GM19351 (cell line): ENCODE measurements at regions not wholly inside any gene's neighbourhood (a gene's known extent, or its start where the extent isn't known, plus 50 kb on each side); places are given as distances from the start of the nearest gene placed in this dataset.
"Not testable (repeated sequence)": the region's sequence is repeated elsewhere in the genome, so short reads cannot be mapped to it uniquely, and the experiment has no call there.

ENCODE experiments used
- ATAC-seq: cut with Tn5 transposase; IDR thresholded peaks from one replicate; pipeline ENCODE4 v1.9.1; 2021; ENCODE audit warnings: mild to moderate bottlenecking, moderate library complexity; ENCODE audit not compliant: unreplicated experiment

DNA sequence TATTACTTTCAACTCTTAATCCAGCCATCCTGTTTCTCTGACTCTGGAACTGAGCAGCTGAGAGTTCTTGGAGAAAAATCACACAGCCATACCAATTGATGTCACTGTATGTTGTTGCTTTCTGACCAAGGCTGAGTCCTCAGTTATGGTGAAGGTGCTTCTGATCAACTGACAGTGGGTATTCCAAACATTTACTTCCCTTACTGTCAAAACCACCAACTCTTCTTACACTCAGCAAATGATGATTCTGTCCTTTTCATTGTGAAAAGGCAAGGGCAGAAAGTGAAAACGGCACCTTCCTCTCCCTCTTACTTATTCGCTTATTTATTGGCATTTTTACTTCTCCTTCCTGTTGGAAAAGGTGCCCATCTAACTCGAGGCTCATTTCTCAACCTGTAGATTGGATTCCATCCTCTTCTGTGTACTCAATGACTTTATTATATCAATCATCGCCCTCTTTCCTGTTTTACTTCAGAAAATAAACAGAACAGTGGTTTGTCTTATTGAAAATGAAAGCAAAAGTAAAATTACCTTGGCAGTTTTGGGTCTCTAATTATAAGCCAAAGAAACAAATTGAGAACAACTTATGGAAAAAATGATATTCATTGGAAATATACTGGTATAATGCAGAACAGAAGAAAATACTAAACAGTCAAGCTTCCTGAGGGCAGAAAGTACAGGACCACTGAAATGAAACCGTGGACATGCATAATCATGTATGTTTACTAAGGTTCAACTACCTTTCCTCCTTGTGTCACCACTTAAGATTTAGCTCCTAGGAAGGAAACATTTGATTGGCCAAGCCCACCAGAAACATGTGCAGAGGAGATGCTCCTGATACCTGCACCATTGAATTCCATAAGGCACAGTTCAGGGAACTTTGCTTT lies 104.5 kb upstream of the CHD1 start:
- ATAC-seq = peak; percentile 17

DNA sequence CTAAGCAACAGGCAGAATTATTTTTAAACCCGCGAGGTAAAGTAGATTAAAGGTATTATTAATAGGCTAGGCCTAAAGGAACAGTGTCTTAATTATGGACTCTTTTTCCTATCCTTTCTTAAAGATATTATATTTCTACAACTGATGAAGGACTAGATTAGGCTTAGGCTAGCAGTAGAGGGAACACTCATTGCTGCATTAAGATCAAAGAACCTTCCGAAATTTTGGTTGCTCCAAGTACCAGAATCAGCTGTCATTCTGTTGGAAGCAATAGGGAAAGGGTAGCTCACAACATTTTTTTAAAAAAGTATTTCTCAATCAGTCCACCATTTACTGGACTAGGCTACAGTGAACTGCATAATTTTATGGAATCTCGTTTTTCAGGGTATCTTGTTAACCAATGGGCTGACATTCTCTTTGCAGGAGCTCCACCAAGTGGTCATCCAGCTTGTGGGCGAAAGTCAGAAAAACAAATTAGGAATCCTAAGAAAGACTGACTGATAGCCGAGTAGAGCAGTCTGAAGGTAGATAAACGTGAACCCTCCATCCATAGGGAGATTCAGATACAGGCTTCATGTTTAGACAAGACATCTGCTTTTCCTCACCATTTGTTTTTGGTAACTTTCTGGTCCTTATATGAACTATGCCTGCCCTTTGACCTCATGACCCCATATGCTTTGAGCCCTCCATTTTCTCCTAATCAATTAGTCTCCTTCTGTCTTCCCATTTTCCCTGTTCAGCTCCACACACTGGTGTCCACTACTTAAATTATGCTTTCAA lies 103.6 kb upstream of the CHD1 start:
- peak; percentile 34 for ATAC-seq

DNA sequence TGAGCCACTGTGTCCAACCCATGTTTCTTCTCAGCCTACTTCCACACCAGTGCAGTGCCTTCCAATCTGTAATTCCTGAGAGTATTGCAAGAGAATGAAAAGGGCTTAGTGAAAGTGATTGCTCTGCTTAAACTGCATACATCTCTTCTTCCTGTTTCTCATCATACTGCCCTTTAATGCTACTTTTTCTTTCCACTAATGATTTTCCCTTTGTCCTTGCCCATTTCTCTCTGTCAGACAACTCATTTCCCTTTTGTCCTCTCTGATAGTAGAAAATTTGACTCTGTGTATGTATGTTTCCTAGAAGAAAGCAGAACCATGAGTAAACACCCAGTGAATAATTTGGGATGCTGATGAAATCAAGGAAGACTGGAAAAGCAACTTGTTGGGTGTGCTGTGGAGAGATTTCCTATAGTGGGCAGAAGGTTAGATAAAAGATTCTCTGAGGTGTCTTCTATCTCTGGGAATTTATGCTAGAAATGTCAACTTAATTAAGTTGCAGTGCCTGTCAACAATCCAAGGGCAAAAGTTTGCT lies 102.2 kb upstream of the CHD1 start:
- no peak for ATAC-seq

DNA sequence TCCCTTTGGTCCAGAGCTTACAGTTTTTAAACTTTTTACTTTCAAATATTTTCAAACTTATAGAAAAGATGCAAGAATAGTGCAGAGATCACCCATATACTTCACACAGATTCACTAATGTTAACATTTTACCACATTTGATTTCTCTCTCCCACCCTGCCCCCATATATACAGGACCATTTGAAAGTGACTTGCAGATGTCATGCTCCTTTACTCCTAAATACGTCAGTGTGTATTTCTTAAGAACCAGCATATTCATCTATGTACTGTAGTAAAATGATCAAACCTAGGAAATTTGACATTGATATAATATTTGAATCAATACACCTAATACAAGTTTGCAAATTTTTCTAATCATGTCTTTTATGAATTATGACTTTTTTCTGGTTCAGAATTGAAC lies 100.4 kb upstream of the CHD1 start:
- ATAC-seq = no peak

DNA sequence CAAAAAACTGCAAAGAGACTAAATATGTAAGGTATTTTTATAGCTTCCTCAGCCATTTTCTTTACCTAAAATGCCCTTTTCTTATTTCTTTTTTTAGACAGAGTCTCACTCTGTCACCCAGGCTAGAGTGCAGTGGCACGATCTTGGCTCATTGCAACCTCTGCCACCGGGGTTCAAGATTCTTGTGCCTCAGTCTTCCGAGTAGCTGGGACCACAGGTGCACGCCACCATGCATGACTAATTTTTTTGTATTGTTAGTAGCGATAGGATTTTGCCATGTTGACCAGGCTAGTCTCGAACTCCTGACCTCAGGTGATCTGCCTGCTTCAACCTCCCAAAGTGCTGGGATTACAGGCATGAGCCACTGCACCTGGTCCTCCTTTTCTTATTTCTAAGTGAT lies 99.4 kb upstream of the CHD1 start:
- not testable (repeated sequence) for ATAC-seq

DNA sequence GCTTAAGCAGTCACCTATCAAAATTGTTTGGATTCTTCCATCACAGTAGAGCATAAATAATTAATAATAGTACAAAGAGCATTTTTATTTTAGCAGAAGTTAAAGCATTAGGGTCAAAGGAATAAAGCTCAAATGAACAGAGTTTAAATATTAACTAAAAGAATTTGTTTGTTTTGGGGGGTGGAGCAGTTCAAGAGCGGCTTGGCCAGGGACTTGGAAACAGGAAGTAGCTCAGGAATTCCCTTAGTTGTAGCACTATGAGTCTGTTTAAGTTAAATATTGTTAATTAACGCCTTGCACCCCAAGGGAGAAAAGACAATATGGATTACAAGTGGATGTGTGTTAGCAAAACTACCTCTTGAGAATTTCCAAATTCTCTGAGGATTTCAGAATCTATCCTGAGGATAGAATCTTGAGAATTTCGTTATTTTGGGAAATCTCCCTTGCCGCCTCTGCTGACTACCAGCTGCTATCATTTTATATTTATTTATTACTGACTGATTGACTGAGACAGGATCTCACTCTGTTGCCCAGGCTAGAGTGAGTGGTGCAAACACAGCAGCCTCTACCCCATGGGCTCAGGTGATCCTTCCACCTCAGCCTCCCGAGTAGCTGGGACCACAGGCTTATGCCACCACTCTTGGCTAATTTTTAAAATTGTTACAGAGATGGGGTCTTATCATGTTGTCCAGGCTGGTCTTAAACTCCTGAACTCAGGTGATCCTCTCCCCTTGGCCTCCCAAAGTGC lies 96.7 kb upstream of the CHD1 start:
- ATAC-seq = no peak

DNA sequence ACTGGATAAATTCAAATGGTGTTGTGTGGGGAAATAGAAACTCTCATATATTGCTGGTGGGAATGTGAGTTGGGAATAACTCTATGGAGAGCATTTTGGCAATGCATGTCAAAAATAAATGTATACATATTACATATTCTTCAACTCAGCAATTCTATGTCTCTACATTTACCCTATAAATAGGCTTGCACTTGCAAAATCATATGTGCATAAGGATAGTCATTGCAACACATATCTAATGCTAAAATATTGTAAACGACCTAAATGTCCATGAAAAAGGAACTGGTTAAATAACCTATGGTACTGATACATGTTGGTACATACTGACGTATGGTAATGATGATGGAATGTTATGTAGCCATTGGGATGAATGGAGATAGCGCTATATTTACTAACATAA lies 94.5 kb upstream of the CHD1 start:
- ATAC-seq = no peak

DNA sequence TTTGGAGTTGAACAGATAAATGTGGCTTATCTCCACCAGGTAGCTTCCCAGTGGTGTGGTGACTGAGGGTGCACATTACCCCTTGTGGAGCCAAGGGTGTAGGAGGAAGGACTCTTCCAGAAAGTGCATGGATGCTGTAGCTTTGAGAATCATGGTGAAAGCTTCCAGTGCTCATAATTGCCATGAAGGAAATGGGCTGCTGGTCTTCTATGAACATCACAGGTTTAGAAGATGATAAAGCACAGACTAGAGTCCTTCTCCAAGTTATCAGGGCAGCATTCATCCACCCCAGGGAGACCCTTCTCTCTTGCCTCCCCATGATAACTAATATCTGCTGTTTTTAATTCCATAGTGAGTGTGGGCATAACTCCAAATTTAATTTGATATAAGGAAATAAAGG lies 93.4 kb upstream of the CHD1 start:
- no peak for ATAC-seq

DNA sequence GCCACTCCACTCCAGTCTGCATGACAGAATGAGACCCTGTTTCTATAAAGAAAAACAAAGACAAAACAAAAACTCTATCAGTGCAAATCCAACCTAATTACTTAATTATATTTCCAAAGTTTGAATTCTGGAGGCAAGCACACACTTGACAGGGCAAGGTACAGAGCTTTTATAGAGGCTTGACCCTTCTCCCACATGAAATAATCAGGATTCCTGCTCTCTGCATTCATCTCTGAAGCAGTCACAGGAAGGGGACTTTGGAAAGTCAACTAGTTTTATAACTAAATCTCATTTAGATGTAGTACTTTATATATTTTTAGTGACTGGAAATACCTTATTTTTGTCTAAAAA lies 91.9 kb upstream of the CHD1 start:
- no peak for ATAC-seq

DNA sequence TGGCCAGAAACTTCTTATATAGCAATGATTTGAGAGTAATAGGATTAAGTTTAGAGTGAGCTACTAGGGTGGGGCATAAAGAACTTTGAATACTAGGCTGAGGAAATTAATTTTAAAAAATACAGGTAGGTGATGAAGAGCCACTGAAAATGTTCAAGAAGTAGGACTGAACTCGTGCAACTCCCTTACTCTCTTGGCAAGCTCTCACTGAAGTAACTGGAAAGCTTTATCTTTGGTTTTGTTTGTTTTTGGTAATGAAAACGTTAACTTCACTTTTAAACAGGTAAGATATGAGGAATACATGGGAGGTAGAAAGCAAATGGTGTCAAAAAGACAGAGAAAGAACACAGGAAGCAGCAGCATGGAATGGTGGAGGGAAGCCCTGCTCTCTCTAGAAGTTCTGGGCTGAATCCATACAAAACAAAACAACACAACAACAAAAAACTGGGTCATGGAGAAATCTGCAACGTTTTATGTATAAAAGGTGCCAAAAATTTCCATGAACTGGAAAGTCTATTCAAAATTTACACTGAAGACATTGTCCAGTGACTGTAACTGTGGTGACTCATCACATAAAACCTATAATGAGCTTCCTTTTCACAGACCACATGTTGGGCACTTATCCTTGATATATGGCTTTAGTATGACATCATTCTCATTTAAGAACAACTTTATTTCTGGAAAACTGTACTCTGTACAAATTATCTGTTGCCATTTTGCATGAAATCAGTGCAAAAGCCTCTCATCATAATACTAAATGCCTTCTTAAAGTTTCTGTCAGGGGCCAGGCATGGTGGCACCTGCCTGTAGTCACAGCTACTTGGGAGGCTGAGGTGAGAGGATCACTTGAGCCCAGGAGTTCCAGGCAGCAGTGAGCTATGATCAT lies 91.2 kb upstream of the CHD1 start:
- peak; percentile 71 for ATAC-seq

DNA sequence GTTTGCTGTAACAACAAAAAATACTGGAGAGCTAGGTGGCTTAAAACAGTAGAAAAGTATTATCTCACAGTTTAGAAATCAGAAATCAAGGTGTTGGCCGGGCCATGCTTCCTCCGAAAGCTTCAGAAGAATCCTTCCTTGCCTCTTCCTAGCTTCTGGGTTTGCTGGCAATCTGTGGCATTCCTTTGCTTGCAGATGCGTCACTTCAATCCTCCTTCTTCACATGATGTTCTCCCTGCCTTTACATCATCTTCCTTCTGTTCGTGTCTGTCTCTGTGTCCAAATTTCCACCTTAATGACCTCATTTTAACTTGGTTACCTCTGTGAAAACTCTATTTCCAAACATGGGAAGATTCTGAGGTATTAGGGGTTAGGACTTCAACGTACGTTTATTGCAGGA lies 90.4 kb upstream of the CHD1 start:
- ATAC-seq = no peak

DNA sequence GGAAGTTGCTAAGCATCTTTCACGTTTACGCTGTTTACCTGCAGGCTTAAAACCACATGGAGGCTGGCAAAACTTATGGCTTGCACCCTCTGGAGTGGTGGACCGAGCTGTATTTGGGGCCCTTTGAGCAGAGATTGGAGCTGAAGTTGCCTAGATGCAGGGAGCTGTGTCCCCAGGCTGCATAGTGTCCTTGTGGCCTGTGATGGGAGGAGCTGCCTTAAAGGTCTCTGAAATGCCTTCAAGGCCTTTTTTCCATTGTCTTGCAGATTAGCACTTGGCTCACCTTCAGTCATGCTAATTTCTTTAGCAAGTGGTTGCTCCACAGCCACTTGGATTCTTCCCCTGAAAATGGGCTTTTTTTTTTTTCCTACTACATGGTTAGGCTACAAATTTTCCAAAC lies 81.5 kb upstream of the CHD1 start:
- ATAC-seq = no peak

DNA sequence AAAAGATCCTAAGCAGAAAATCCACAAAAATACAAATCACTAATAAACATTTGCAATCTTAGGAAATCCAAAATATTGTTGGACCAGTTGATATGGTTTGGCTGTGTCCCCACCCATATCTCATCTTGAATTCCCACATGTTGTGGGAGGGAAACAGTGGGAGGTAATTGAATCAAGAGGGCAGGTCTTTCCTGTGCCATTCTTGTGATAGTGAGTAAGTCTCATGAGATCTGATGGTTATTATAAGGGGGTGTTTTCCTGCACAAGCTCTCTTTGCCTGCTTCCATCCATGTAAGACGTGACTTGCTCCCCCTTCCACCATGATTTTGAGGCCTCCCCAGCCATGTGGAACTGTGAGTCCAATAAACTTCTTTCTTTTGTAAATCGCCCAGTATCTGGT lies 79.2 kb upstream of the CHD1 start:
- not testable (repeated sequence) for ATAC-seq

DNA sequence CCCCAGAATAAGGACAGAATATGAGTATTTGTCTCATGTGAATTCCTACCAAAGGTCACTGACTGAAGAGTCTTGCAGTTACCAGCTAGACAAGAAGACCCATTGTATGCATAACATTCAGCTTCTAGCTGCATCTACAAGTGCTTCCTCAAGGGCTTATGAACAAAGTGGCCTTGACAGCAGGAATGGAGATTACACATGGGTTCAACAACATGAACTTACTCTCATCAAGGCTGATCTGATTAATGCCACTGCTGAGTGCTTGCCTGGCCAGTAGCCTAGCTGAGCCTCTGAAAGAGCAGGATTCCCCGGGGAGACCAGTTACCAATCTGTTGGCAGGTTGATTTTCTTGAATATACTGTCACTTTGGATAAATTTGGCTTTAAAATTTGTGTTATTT lies 76.7 kb upstream of the CHD1 start:
- ATAC-seq = no peak

DNA sequence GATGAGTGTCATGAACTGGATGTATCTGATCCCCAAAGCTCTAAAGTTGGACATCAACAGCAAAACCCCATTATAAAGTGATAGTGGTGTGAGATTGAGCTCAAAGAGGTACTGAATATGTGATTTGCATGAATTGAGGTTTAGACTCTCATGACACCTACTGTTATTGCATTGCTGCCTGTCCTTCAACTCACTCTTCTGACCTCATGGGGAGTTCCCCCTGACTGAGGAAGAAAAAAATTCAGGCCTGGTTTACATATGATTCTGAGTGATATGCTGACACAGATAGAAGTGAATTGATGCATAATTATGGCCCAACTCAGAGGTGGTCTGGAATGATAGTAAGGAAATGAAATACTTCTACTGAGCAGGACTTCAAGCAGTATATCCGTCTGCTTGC lies 76.2 kb upstream of the CHD1 start:
- ATAC-seq = peak; percentile 100

DNA sequence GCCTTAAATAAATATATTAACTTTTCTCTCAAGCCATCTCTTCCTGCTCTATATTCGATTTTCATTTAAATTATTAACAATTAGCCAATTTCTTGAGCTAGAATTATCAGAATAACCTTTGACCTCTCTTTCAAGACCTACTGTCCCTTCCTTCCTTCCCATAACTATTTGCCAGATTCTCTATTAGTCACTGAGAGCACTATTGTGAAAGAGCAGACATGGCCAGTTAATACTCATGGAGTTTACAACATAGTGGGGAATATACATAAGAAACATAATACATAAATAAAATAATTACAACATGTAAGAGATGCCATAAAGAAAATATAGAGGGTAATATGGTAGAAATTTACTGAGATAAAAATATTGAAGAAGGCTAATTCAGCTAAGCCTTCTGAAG lies 72.1 kb upstream of the CHD1 start:
- no peak for ATAC-seq

DNA sequence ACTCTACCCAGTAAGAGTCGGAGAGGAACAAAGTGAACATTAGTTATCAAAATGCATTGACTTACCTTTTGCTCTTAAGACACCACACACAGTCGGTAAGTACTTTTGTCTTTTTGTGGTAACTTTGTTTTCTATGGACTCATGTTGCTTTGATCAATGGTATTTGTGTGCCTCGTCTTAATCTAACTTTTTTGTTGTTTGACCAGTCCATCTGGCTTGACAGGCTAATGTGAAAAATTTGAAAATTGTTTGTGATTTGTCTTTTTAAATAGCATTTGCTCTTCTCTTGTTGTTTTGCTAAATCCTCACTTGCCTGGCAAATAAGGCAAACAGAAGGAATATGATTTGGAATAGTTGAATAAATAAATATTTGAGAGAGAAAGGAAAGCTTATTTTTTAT lies 71.4 kb upstream of the CHD1 start:
- ATAC-seq = no peak

DNA sequence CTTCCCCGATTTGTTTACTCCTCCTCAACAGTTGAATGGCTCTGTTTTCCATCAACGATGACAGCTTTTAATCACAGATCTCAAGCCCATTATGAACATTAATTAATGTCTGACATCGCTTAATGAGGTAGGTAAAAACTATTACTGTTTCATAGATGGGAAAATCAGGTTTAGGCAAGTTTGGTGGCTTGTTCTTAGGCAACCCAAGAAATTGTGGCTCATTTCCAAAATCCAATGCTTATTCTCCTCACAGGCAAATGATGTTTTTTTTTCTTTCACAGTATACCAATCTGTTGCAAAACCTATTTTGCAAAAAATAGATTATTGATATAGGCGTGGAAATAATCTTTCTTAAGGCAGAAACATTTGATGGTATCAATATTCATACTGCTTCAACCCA lies 70.8 kb upstream of the CHD1 start:
- no peak for ATAC-seq

DNA sequence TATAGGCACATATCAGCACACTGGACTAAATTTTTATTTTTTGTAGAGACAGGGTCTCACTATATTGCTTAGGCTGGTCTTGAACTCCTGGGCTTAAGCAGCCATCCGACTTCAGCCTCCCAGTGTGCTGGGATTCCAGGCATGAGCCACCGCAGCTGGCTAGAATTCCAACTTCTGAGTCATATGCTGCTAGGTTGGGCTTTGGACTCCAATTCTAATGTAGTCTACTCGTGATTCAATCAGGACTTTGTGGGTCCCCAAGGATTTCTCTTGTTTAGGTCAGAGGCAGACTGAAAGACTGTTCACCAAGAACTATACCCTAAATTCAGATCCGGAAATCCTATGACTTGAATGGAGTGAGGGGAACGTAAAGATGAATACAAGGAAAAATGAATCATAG lies 68.2 kb upstream of the CHD1 start:
- no peak for ATAC-seq

DNA sequence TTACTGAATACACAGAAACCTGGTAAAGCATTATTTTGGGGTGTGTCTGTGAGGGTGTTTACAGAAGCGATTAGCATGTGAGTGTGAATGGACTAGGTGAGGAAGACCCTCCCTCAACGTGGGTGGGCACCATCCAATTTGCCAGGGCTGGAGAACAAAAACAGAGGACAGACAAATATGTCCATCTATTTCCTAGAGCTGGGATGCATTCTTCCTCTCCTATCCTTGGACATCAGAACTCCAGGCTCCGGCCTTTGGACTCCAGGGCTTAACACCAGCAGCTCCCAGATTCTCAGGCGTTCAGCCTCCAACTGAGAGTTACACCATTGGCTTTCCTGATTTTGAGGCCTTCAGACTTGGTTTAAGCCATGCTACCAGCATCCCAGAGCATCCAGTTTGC lies 65.8 kb upstream of the CHD1 start:
- no peak for ATAC-seq
